ENCODE measurements at regions not wholly inside any gene's neighbourhood (a gene's known extent, or its start where the extent isn't known, plus 50 kb on each side); places are given as distances from the start of the nearest gene placed in this dataset.

DNA sequence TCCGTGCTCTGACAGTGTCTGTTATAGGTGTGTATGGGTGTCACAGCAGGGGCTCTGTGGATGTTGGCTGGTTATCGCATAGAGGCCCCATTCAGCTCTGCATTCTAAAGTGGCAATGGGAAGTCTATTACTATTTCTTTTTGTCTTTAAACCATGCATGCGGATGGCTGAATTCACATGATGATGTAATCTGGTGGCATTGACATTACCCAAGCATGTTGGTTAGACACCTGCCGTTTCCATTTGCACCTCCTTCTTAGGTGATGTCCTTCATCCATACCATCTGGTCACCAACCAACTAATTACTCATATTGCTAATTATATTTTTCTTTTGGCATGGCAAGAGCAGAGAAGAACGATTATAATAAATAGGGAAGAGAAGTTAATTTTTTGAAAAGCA lies 270.8 kb upstream of the RGS6 start:
- no peaks in the 10 kb centered on the region; a peak in 2 of 4 replicates for H3K79me1 ChIP-seq (ENCODE audit: low read depth in 1 of 2, low read length in 2 of 2)
- H3K27me3 ChIP-seq (ENCODE audit: control insufficient read depth, insufficient read depth, low read length), result no peaks in the 10 kb centered on the region
- H2AFZ ChIP-seq (replicated peaks; ENCODE audit: low read length, poor library complexity), result no peak overlapping the region
- no peak overlapping the region for H2AK9ac ChIP-seq (replicated peaks; ENCODE audit: low read depth, low read length, poor library complexity)
- ChIA-PET CTCF (no interaction called here), POLR2A (ENCODE audit: unreplicated experiment) (no interaction called here)
- H3K23ac ChIP-seq (ENCODE audit: low read depth, low read length), result no peak overlapping the region
- peaks cover 12% of the 10 kb centered on the region for H3K4me1 ChIP-seq (ENCODE audit: control insufficient read depth, insufficient read depth, low read length)
- H3K4me3 ChIP-seq (ENCODE audit: insufficient read depth, low read depth, low read length), result no peak overlapping the region
- no peak overlapping the region for H2AK5ac ChIP-seq (ENCODE audit: low read depth, low read length)
- H3K4ac ChIP-seq (ENCODE audit: low read depth, low read length), result no peak overlapping the region
- no peak overlapping the region for H4K5ac ChIP-seq (ENCODE audit: low read depth, low read length)
- no peak overlapping the region for H2BK20ac ChIP-seq (ENCODE audit: low read depth, low read length)
- H2BK5ac ChIP-seq (ENCODE audit: low read depth, low read length, poor library complexity, severe bottlenecking), result no peak overlapping the region
- TF ChIP-seq, protein P1, sequence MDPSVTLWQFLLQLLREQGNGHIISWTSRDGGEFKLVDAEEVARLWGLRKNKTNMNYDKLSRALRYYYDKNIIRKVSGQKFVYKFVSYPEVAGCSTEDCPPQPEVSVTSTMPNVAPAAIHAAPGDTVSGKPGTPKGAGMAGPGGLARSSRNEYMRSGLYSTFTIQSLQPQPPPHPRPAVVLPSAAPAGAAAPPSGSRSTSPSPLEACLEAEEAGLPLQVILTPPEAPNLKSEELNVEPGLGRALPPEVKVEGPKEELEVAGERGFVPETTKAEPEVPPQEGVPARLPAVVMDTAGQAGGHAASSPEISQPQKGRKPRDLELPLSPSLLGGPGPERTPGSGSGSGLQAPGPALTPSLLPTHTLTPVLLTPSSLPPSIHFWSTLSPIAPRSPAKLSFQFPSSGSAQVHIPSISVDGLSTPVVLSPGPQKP (IDR thresholded peaks at IDR 0.05; ENCODE audit: borderline replicate concordance, low read depth, low read length), result no peak
- TF ChIP-seq FOS (IDR thresholded peaks at IDR 0.05; ENCODE audit: low read depth, low read length), result no peak
- TF ChIP-seq MXI1 (IDR thresholded peaks at IDR 0.05; ENCODE audit: borderline replicate concordance, low read depth, low read length), result no peak
- no peak for TF ChIP-seq MAFK (IDR thresholded peaks at IDR 0.05; ENCODE audit: low read depth, low read length)
- TF ChIP-seq MAZ (IDR thresholded peaks at IDR 0.05; ENCODE audit: borderline replicate concordance, low read depth, low read length), result no peak
- TF ChIP-seq, protein P2, sequence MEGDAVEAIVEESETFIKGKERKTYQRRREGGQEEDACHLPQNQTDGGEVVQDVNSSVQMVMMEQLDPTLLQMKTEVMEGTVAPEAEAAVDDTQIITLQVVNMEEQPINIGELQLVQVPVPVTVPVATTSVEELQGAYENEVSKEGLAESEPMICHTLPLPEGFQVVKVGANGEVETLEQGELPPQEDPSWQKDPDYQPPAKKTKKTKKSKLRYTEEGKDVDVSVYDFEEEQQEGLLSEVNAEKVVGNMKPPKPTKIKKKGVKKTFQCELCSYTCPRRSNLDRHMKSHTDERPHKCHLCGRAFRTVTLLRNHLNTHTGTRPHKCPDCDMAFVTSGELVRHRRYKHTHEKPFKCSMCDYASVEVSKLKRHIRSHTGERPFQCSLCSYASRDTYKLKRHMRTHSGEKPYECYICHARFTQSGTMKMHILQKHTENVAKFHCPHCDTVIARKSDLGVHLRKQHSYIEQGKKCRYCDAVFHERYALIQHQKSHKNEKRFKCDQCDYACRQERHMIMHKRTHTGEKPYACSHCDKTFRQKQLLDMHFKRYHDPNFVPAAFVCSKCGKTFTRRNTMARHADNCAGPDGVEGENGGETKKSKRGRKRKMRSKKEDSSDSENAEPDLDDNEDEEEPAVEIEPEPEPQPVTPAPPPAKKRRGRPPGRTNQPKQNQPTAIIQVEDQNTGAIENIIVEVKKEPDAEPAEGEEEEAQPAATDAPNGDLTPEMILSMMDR (conservative IDR thresholded peaks at IDR 0.05; ENCODE audit: low read depth, low read length), result no peak
- no peak for TF ChIP-seq RCOR1 (IDR thresholded peaks at IDR 0.05; ENCODE audit: insufficient replicate concordance, low read length)
- TF ChIP-seq RFX5 (IDR thresholded peaks at IDR 0.05; ENCODE audit: low read depth, low read length), result no peak
- no peak for TF ChIP-seq BHLHE40 (IDR thresholded peaks at IDR 0.05; ENCODE audit: low read depth, low read length)
- H3K4me2 ChIP-seq (ENCODE audit: low read depth, low read length), result no peak overlapping the region
- H3K36me3 ChIP-seq (ENCODE audit: control insufficient read depth, insufficient read depth, low read length), result peaks cover 9% of the 10 kb centered on the region; the same call in 1 of the 2 replicates
- H3K18ac ChIP-seq (ENCODE audit: low read depth, low read length), result no peak overlapping the region
- H3K56ac ChIP-seq (ENCODE audit: extremely low read depth, insufficient read depth, low read length), result no peak overlapping the region
- dilution Hi-C loops (cut with HindIII; ENCODE audit: low sequenced_read_pairs, unreplicated experiment) (no loop called here), intact Hi-C loops (cut with micrococcal nuclease) (no loop called here), in situ Hi-C loops (cut with MboI; ENCODE audit: low sequenced_read_pairs) (no loop called here)
- no peak for DNase-seq
- no peak overlapping the region for H2BK15ac ChIP-seq (ENCODE audit: low read depth, low read length)
- ATAC-seq (ENCODE audit: low read depth), result no peak
- no peak overlapping the region for H4K8ac ChIP-seq (ENCODE audit: low read depth in 2 of 2, low read length in 2 of 2)
- 100% methylated on average over 1 of the region's 5 CpGs; no CpG with 5 or more reads in 1 of the 2 experiments for WGBS, 2 experiments (ENCODE audit: extremely low coverage in 2 of 2, insufficient read length in 1 of 2)
- no peak overlapping the region for H3K27ac ChIP-seq (ENCODE audit: insufficient read depth, low read length)
- BruUV-seq (replicated peaks), result no TSS peak
- H3K9ac ChIP-seq (ENCODE audit: low read depth, low read length), result no peak overlapping the region
- H3K9me1 ChIP-seq (ENCODE audit: insufficient read depth, low read length), result peaks cover 4% of the 10 kb centered on the region
- H4K20me1 ChIP-seq (ENCODE audit: insufficient read depth, low read length), result no peaks in the 10 kb centered on the region
- no peaks in the 10 kb centered on the region for H3K9me3 ChIP-seq (ENCODE audit: control insufficient read depth, insufficient read depth, low read length)
- no peak overlapping the region for H3K14ac ChIP-seq (replicated peaks; ENCODE audit: low read depth, low read length)
- no peak overlapping the region for H2BK120ac ChIP-seq (ENCODE audit: low read depth, low read length)
- H4K91ac ChIP-seq (ENCODE audit: insufficient read depth, low read depth, low read length), result no peak overlapping the region
